ENCODE measurements at regions not wholly inside any gene's neighbourhood (a gene's known extent, or its start where the extent isn't known, plus 50 kb on each side); places are given as distances from the start of the nearest gene placed in this dataset.

DNA sequence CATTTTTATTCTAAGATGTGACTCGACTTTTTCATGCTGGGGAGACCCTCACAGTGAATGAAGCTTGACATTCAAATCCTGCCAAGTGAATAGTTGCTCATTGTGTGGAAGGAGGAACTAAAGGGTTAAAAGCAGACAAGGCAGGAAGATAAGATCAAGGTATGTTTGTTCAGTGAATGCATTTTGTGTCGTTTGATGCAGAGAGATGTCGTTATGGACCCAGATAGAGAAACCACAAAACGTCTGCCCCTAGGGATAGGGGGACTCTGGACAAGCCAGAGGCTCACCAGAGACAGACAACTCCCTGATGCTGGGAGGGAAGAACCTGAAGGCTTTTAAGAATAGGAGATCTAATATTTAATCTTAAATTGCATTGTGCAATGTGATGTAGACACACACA, 72.5 kb upstream of the MYL2 start:
- intact Hi-C loops (cut with micrococcal nuclease) = no loop called here
- 0% methylated on average over 3 of the region's 4 CpGs for WGBS (ENCODE audit: insufficient coverage)
- H3K4me3 Mint-ChIP-seq = no peak overlapping the region
- no peaks in the 10 kb centered on the region for H3K79me2 ChIP-seq (ENCODE audit: control insufficient read depth, insufficient read depth, low read length)
- peaks cover 2% of the 10 kb centered on the region for H3K9me3 Mint-ChIP-seq (ENCODE audit: insufficient read depth)
- no peak overlapping the region for H3K4me3 ChIP-seq (ENCODE audit: control extremely low read depth in 1 of 5, extremely low read depth in 1 of 5, insufficient read depth in 1 of 5, low read depth in 2 of 5, low read length in 4 of 5)
- ATAC-seq (ENCODE audit: low read depth) = no peak
- no peaks in the 10 kb centered on the region for H3K36me3 ChIP-seq (replicated peaks in 1 of 2; ENCODE audit: control extremely low read depth in 1 of 2, control insufficient read depth in 1 of 2, extremely low read depth in 1 of 2, insufficient read depth in 2 of 2, low read length in 1 of 2)
- no peak overlapping the region for H3K27ac ChIP-seq (ENCODE audit: low read length in 2 of 2)
- H3K4me1 ChIP-seq (ENCODE audit: control insufficient read depth in 2 of 2, insufficient read depth in 2 of 2, low read length in 2 of 2) = no peaks in the 10 kb centered on the region
- peaks cover 26% of the 10 kb centered on the region for H3K27me3 Mint-ChIP-seq
- TF ChIP-seq EZH2 (IDR thresholded peaks at IDR 0.05; ENCODE audit: borderline replicate concordance, insufficient read depth, low read depth, low read length, poor library complexity, severe bottlenecking) = no peak
- TF ChIP-seq, protein P1, sequence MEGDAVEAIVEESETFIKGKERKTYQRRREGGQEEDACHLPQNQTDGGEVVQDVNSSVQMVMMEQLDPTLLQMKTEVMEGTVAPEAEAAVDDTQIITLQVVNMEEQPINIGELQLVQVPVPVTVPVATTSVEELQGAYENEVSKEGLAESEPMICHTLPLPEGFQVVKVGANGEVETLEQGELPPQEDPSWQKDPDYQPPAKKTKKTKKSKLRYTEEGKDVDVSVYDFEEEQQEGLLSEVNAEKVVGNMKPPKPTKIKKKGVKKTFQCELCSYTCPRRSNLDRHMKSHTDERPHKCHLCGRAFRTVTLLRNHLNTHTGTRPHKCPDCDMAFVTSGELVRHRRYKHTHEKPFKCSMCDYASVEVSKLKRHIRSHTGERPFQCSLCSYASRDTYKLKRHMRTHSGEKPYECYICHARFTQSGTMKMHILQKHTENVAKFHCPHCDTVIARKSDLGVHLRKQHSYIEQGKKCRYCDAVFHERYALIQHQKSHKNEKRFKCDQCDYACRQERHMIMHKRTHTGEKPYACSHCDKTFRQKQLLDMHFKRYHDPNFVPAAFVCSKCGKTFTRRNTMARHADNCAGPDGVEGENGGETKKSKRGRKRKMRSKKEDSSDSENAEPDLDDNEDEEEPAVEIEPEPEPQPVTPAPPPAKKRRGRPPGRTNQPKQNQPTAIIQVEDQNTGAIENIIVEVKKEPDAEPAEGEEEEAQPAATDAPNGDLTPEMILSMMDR (IDR thresholded peaks at IDR 0.05) = no peak
- H3K4me1 Mint-ChIP-seq = no peaks in the 10 kb centered on the region
- H3K27ac Mint-ChIP-seq = no peak overlapping the region
- peaks cover 0 to 7% (median 2%) of the 10 kb centered on the region in 3 donors for H3K9me3 ChIP-seq (ENCODE audit: control extremely low read depth in 1 of 3, control insufficient read depth in 2 of 3, insufficient read depth in 1 of 3, low read length in 2 of 3)
- ChIA-PET CTCF (no interaction called here), POLR2A (no interaction called here)
- no peaks in the 10 kb centered on the region for H4K20me1 ChIP-seq (ENCODE audit: control insufficient read depth, insufficient read depth, low read length, poor library complexity, severe bottlenecking)
- DNase-seq = no peak
- no peak overlapping the region for H3K4me2 ChIP-seq (replicated peaks; ENCODE audit: low read depth, low read length, poor library complexity, severe bottlenecking)
- peaks cover 0 to 5% (median under 1%) of the 10 kb centered on the region in 4 experiments for H3K27me3 ChIP-seq (replicated peaks in 1 of 4; ENCODE audit: control extremely low read depth in 1 of 4, control insufficient read depth in 3 of 4, insufficient read depth in 4 of 4, low read length in 3 of 4)
- no peak overlapping the region for H2AFZ ChIP-seq (ENCODE audit: insufficient read depth, low read depth, low read length, poor library complexity, severe bottlenecking)
- no peak overlapping the region for H3K9ac ChIP-seq (ENCODE audit: low read length)

DNA sequence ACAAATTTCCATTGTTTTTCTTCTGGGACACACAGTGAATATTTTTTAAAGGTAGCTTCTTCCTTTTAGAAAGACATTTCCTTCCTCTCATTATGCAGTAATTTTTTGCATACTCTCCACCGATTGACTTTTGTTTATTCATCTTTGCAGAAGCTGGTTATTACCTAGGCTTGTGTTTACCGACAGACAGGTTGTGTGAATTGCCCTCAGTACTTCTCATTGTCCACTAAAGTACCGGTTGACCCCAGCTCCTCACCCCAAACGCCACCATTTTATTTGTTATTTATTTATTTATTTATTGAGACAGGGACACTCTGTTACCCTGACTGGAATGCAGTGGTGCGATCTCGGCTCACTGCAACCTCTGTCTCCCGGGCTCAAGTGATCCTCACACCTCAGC, 63.4 kb upstream of the MYL2 start:
- Mint-ChIP-seq H3K27me3 (peaks cover 30% of the 10 kb centered on the region), H3K27ac (no peak overlapping the region), H3K4me1 (no peaks in the 10 kb centered on the region), H3K9me3 (ENCODE audit: insufficient read depth) (no peaks in the 10 kb centered on the region), H3K4me3 (no peak overlapping the region)
- DNase-seq (no peak), ATAC-seq (ENCODE audit: low read depth) (no peak)
- no peak overlapping the region for H2AFZ ChIP-seq (ENCODE audit: insufficient read depth, low read depth, low read length, poor library complexity, severe bottlenecking)
- WGBS (ENCODE audit: insufficient coverage) = 63% methylated on average over 4 of the region's 7 CpGs
- POLR2A ChIA-PET = no interaction called here
- no peaks in the 10 kb centered on the region for H3K9me3 ChIP-seq (ENCODE audit: control extremely low read depth in 1 of 3, control insufficient read depth in 2 of 3, insufficient read depth in 1 of 3, low read length in 2 of 3)
- H3K27me3 ChIP-seq (replicated peaks in 1 of 4; ENCODE audit: control extremely low read depth in 1 of 4, control insufficient read depth in 3 of 4, insufficient read depth in 4 of 4, low read length in 3 of 4) = peaks cover 0 to 6% (median 1%) of the 10 kb centered on the region in 4 experiments
- no peak overlapping the region for H3K4me3 ChIP-seq (ENCODE audit: control extremely low read depth in 1 of 5, extremely low read depth in 1 of 5, insufficient read depth in 1 of 5, low read depth in 2 of 5, low read length in 4 of 5)
- no peaks in the 10 kb centered on the region for H4K20me1 ChIP-seq (ENCODE audit: control insufficient read depth, insufficient read depth, low read length, poor library complexity, severe bottlenecking)
- H3K4me1 ChIP-seq (ENCODE audit: control insufficient read depth in 2 of 2, insufficient read depth in 2 of 2, low read length in 2 of 2) = no peaks in the 10 kb centered on the region
- H3K4me2 ChIP-seq (replicated peaks; ENCODE audit: low read depth, low read length, poor library complexity, severe bottlenecking) = no peak overlapping the region
- TF ChIP-seq EZH2 (IDR thresholded peaks at IDR 0.05; ENCODE audit: borderline replicate concordance, insufficient read depth, low read depth, low read length, poor library complexity, severe bottlenecking) = no peak
- TF ChIP-seq, protein P1 (IDR thresholded peaks at IDR 0.05) = no peak
- no peak overlapping the region for H3K27ac ChIP-seq (ENCODE audit: low read length in 2 of 2)
- no peaks in the 10 kb centered on the region for H3K36me3 ChIP-seq (replicated peaks in 1 of 2; ENCODE audit: control extremely low read depth in 1 of 2, control insufficient read depth in 1 of 2, extremely low read depth in 1 of 2, insufficient read depth in 2 of 2, low read length in 1 of 2)
- H3K9ac ChIP-seq (ENCODE audit: low read length) = no peak overlapping the region
- H3K79me2 ChIP-seq (ENCODE audit: control insufficient read depth, insufficient read depth, low read length) = no peaks in the 10 kb centered on the region
- CTCF ChIA-PET = no interaction called here
- intact Hi-C loops (cut with micrococcal nuclease) = no loop called here
